ENCODE measurements at regions not wholly inside any gene's neighbourhood (a gene's known extent, or its start where the extent isn't known, plus 50 kb on each side); places are given as distances from the start of the nearest gene placed in this dataset.

- TF ChIP-seq, protein P1, sequence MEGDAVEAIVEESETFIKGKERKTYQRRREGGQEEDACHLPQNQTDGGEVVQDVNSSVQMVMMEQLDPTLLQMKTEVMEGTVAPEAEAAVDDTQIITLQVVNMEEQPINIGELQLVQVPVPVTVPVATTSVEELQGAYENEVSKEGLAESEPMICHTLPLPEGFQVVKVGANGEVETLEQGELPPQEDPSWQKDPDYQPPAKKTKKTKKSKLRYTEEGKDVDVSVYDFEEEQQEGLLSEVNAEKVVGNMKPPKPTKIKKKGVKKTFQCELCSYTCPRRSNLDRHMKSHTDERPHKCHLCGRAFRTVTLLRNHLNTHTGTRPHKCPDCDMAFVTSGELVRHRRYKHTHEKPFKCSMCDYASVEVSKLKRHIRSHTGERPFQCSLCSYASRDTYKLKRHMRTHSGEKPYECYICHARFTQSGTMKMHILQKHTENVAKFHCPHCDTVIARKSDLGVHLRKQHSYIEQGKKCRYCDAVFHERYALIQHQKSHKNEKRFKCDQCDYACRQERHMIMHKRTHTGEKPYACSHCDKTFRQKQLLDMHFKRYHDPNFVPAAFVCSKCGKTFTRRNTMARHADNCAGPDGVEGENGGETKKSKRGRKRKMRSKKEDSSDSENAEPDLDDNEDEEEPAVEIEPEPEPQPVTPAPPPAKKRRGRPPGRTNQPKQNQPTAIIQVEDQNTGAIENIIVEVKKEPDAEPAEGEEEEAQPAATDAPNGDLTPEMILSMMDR (conservative IDR thresholded peaks at IDR 0.05) = no peak
- no peak for TF ChIP-seq ZFX (IDR thresholded peaks at IDR 0.05)
- H3K27ac ChIP-seq = no peak overlapping the region
Observed at GRCh38 chr2:175454953-175455389, 273.5 kb upstream of the ATP5MC3 start.

DNA sequence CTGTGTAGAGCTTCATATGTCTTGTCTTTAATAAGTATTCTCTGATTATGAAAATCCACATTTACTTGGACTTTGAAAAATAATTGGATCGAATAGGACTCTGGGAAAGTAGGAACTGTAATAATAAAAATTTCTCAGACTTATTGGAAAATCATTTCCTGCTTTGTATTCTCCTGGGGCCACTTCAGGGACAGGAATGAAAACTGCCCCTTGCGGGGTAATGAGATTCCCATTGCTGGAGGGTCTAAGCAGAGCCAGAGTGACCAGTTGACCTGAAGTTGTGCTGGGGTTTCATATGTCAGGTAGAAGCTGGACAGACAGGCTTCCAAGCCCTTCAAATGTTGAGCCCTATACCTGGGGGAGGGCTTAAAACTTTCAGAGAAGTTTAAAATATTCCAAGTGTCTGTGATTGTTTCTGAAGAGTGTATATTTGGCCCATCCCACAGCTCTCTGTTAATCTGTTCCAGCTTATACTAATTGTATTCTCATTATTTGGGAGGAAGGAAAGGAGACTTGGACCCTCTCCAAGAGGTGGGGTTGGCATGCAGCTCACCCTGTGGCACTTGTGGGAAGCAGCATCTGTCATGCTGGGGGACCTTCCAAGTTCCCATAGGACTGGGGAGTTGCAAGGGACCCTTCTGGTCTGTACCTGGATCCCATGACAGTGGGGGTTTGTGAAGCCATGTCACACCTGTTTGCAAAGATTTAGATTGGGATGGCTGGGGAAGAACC, 268.7 kb upstream of the ATP5MC3 start:
- TF ChIP-seq, protein P1 (conservative IDR thresholded peaks at IDR 0.05) = no peak
- no peak for TF ChIP-seq ZFX (IDR thresholded peaks at IDR 0.05)
- no peak overlapping the region for H3K27ac ChIP-seq

DNA sequence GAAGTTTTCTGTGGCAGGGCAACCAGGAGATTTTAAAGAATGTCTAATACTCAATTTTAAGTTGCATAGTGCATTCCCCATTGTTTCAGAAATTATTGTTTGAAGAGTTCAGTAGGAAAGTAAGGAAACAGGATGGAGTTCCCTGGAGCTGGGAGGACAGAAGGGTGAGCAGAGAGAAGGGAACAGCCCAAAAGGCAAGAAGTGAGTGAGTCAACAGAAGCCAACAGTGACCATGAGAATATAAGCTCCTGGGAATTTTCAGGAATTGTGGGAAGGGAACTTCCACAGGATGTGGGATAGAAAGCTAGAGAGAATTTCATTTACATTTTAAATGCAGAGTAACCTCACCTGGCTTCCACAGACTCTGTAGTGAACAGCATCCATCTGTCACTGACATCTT, 268.1 kb upstream of the ATP5MC3 start:
- TF ChIP-seq, protein P1 (conservative IDR thresholded peaks at IDR 0.05) = no peak
- no peak for TF ChIP-seq ZFX (IDR thresholded peaks at IDR 0.05)
- H3K27ac ChIP-seq = no peak overlapping the region

- H3K27ac ChIP-seq = no peak overlapping the region
- TF ChIP-seq ZFX (IDR thresholded peaks at IDR 0.05) = no peak
- TF ChIP-seq, protein P1 (conservative IDR thresholded peaks at IDR 0.05) = no peak
Observed at GRCh38 chr2:175446201-175446600, 264.7 kb upstream of the ATP5MC3 start.

- TF ChIP-seq ZFX (IDR thresholded peaks at IDR 0.05) = no peak
- TF ChIP-seq, protein P1 (conservative IDR thresholded peaks at IDR 0.05) = no peak
- no peak overlapping the region for H3K27ac ChIP-seq
Observed at GRCh38 chr2:175445281-175445680, 263.8 kb upstream of the ATP5MC3 start.

DNA sequence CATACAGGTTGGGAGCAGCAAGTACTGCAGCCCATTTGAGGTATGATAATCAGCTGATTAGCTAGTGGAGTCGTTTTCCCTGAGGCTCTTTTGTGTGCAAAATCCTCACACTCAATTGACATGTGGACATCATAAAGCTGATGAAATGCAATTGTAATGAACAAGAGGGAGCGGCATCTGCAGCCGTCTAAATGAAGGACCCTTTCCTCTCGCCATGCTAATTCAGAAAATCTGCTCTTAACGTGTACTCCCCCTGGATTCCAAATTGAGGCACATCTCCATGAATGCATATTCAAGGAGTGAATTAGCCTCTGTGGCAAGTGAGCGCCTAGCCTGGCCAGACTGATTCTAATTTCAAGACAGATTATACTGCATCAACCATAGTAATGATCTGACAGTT, 260.9 kb upstream of the ATP5MC3 start:
- TF ChIP-seq, protein P1 (conservative IDR thresholded peaks at IDR 0.05) = no peak
- no peak overlapping the region for H3K27ac ChIP-seq

GRCh38 chr2:175441181-175441761, 259.8 kb upstream of the ATP5MC3 start:
- H3K27ac ChIP-seq = no peak overlapping the region
- TF ChIP-seq ZFX (IDR thresholded peaks at IDR 0.05) = no peak
- TF ChIP-seq, protein P1 (conservative IDR thresholded peaks at IDR 0.05) = no peak

Data from C4-2B (cell line).